Liver (tissue), 8 donors: ENCODE measurements at regions not wholly inside any gene's neighbourhood (a gene's known extent, or its start where the extent isn't known, plus 50 kb on each side); places are given as distances from the start of the nearest gene placed in this dataset.

Experiments used
- DNase-seq: peaks from one replicate; pipeline ENCODE4 v3.0.0-alpha.2; 2017; ENCODE audit warnings: low spot score
- H3K27ac ChIP-seq, 2 donors: one replicate each; pipeline ENCODE4 v1.7.0; 2013; ENCODE audit warnings: inconsistent platforms in 2 of 2, low read length in 2 of 2, control low read depth in 1 of 2, low read depth in 1 of 2, mild to moderate bottlenecking in 1 of 2
- H3K27me3 ChIP-seq, 4 donors: one replicate each; pipeline versions ENCODE4 v1.6.1 to v1.7.0; 2013; ENCODE audit warnings: low read length in 3 of 4, inconsistent platforms in 1 of 4, mild to moderate bottlenecking in 1 of 4, moderate library complexity in 1 of 4; ENCODE audit not compliant: control insufficient read depth in 4 of 4, insufficient read depth in 4 of 4
- H3K36me3 ChIP-seq, 4 donors: one replicate each; pipeline versions ENCODE4 v1.6.1 to v1.7.0; 2013; ENCODE audit warnings: low read length in 3 of 4, mild to moderate bottlenecking in 3 of 4, low read depth in 1 of 4, moderate library complexity in 1 of 4; ENCODE audit not compliant: control insufficient read depth in 4 of 4, insufficient read depth in 3 of 4
- H3K4me1 ChIP-seq, 4 donors: one replicate each; pipeline versions ENCODE4 v1.6.1 to v1.7.0; 2013; ENCODE audit warnings: low read length in 3 of 4, mild to moderate bottlenecking in 3 of 4, moderate library complexity in 1 of 4; ENCODE audit not compliant: control insufficient read depth in 4 of 4, insufficient read depth in 4 of 4
- H3K4me3 ChIP-seq, 3 donors: one replicate each; pipeline versions ENCODE4 v1.6.1 to v1.7.0; 2013; ENCODE audit warnings: low read length in 3 of 3, control low read depth in 1 of 3, low read depth in 1 of 3, mild to moderate bottlenecking in 1 of 3
- H3K9ac ChIP-seq, 2 donors: one replicate each; pipeline ENCODE4 v1.7.0; 2013; ENCODE audit warnings: low read length in 2 of 2, mild to moderate bottlenecking in 2 of 2, moderate library complexity in 2 of 2, control low read depth in 1 of 2, low read depth in 1 of 2
- H3K9me3 ChIP-seq, 4 donors: one replicate each; pipeline versions ENCODE4 v1.6.1 to v1.7.0; 2013; ENCODE audit warnings: low read length in 3 of 4; ENCODE audit not compliant: control insufficient read depth in 4 of 4
- CTCF ChIP-seq: fragments of 150-350 bp; IDR thresholded peaks from 2 replicates; pipeline ENCODE4 v1.5.1; 2017; ENCODE audit warnings: improper control_type of control experiment, low read depth, low read length; ENCODE audit not compliant: missing input control
- EGR1 ChIP-seq, 2 donors: IDR thresholded peaks; 2 replicates each; pipeline ENCODE4 v1.6.1; 2016 to 2018; ENCODE audit warnings: antibody characterized with exemption in 2 of 2, low read depth in 2 of 2
- FOXA1 ChIP-seq: IDR thresholded peaks from 2 replicates; pipeline ENCODE4 v1.6.1; 2016; ENCODE audit warnings: antibody characterized with exemption
- FOXA2 ChIP-seq: IDR thresholded peaks from 2 replicates; pipeline ENCODE4 v1.6.1; 2016; ENCODE audit warnings: antibody characterized with exemption
- GABPA ChIP-seq, 2 donors: IDR thresholded peaks in 1 of 2; conservative IDR thresholded peaks in 1 of 2; 2 replicates each; pipeline ENCODE4 v1.6.1; 2016; ENCODE audit warnings: antibody characterized with exemption in 2 of 2, mild to moderate bottlenecking in 1 of 2, moderate library complexity in 1 of 2
- HNF4A ChIP-seq, 2 donors: conservative IDR thresholded peaks; 2 replicates each; pipeline ENCODE4 v1.6.1; 2016; ENCODE audit warnings: antibody characterized with exemption in 2 of 2, mild to moderate bottlenecking in 2 of 2
- HNF4G ChIP-seq: IDR thresholded peaks from 2 replicates; pipeline ENCODE4 v1.6.1; 2016; ENCODE audit warnings: antibody characterized with exemption
- JUND ChIP-seq, 2 donors: IDR thresholded peaks; 2 replicates each; pipeline ENCODE4 v1.6.1; 2016; ENCODE audit warnings: antibody characterized with exemption in 2 of 2
- MAX ChIP-seq: IDR thresholded peaks from 2 replicates; pipeline ENCODE4 v1.6.1; 2016; ENCODE audit warnings: antibody characterized with exemption
- RAD21 ChIP-seq, 2 donors: IDR thresholded peaks; 2 replicates each; pipeline ENCODE4 v1.6.1; 2016; ENCODE audit warnings: antibody characterized with exemption in 2 of 2, mild to moderate bottlenecking in 2 of 2
- RXRA ChIP-seq, 2 donors: IDR thresholded peaks; 2 replicates each; pipeline ENCODE4 v1.6.1; 2017 to 2018; ENCODE audit warnings: antibody characterized with exemption in 2 of 2, mild to moderate bottlenecking in 1 of 2
- SP1 ChIP-seq: IDR thresholded peaks from 2 replicates; pipeline ENCODE4 v1.6.1; 2018; ENCODE audit warnings: antibody characterized with exemption, mild to moderate bottlenecking
- WGBS: extraction: QIAGEN DNeasy Blood & Tissue Kit; methylation state at CpG from one replicate; pipeline ENCODE4 v1.1.7; 2013; 5-methylcytosine and 5-hydroxymethylcytosine counted together
- TF ChIP-seq, protein P1 (sequence below): IDR thresholded peaks from 2 replicates; pipeline ENCODE4 v1.6.1; 2016; ENCODE audit warnings: antibody characterized with exemption
- donor health status: healthy.
- donor health status: healthy.
- donor health status: healthy.
- donor health status: healthy.
- donor health status: healthy.

GRCh38 chr6:166742981-166743380 lies 115.9 kb upstream of the RPS6KA2 start (continued):
- TF ChIP-seq MAX: no peak

DNA sequence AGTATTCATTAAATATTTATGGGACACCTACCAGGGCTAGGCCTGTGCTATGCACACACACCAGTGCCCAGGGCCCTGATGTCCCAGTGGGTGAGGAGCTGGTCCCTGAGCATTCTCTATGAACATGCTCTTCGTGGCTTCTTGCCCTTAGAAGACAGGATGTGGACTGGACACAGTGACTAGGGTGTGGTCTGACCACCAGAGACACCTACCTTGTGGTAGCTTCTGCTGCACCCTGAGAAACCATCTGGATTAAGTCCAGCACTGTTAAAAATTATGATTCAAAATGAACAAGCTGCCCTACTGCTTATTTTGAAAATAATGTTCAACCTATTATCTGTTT lies 112.9 kb upstream of the RPS6KA2 start:
- H3K27ac ChIP-seq: no peak overlapping the region
- WGBS: 61% methylated on average over 1 of the region's 1 CpG
- no peak for TF ChIP-seq JUND (IDR thresholded peaks at IDR 0.05)
- no peak for TF ChIP-seq CTCF
- TF ChIP-seq, protein P1, sequence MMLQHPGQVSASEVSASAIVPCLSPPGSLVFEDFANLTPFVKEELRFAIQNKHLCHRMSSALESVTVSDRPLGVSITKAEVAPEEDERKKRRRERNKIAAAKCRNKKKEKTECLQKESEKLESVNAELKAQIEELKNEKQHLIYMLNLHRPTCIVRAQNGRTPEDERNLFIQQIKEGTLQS: no peak
- no peak for TF ChIP-seq HNF4A (conservative IDR thresholded peaks at IDR 0.05)
- no peak for TF ChIP-seq GABPA (IDR thresholded peaks at IDR 0.05 in 1 of 2, conservative IDR thresholded peaks at IDR 0.05 in 1 of 2)
- no peaks in the 10 kb centered on the region for H3K4me1 ChIP-seq
- no peaks in the 10 kb centered on the region for H3K27me3 ChIP-seq
- peaks cover 0 to 4% (median 0%) of the 10 kb centered on the region in 4 donors for H3K9me3 ChIP-seq
- DNase-seq: no peak
- H3K36me3 ChIP-seq: no peaks in the 10 kb centered on the region
- no peak overlapping the region for H3K4me3 ChIP-seq
- H3K9ac ChIP-seq: no peak overlapping the region

DNA sequence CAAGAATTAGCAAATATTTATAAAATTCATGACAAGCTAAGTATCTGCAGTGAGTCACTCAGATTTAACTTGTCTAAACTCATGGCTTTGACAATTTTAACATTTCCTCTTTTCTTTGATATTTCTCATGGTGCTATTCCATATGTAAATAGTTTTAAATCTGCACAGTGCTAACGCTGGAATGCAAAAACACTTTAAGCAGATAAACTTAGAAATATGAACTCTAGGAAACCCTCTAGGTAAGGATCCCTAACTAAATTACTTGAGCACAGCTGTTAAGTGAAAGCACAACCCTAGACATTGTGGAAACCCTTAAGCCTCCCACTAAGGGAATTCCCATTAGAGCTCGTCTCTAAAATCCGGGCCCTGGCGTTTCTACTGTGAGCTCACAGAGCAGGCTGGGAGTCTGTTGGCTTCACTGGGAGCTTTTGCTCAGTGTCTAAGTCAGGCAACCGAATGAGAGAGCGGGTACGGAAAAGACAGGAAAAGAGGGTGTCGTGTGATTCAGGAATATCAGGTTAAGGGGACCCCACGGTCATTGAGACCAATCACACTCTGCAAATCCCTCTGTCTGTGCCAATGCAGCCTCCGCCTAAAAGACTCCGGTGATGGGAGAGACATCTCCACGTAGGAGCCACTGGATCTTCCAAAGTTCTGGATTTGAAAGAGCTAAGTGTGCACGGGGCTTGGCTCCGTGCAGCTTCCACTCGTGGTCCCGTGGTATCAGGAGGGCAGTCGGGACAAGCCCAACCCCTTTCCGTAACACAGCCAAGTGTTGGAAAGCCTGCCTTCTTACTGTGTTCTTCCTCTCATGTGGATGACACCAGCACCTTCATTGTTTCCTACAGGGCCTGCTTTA lies 112.3 kb upstream of the RPS6KA2 start:
- no peak overlapping the region for H3K4me3 ChIP-seq
- 90% methylated on average over 18 of the region's 18 CpGs for WGBS
- no peaks in the 10 kb centered on the region for H3K9me3 ChIP-seq
- no peaks in the 10 kb centered on the region for H3K27me3 ChIP-seq
- no peak for DNase-seq
- TF ChIP-seq SP1: no peak
- no peak for TF ChIP-seq JUND (IDR thresholded peaks at IDR 0.05)
- TF ChIP-seq GABPA (IDR thresholded peaks at IDR 0.05 in 1 of 2, conservative IDR thresholded peaks at IDR 0.05 in 1 of 2): no peak
- no peak for TF ChIP-seq HNF4G
- TF ChIP-seq RAD21 (IDR thresholded peaks at IDR 0.05): no peak
- H3K27ac ChIP-seq: no peak overlapping the region
- no peaks in the 10 kb centered on the region for H3K4me1 ChIP-seq
- no peaks in the 10 kb centered on the region for H3K36me3 ChIP-seq
- H3K9ac ChIP-seq: no peak overlapping the region

DNA sequence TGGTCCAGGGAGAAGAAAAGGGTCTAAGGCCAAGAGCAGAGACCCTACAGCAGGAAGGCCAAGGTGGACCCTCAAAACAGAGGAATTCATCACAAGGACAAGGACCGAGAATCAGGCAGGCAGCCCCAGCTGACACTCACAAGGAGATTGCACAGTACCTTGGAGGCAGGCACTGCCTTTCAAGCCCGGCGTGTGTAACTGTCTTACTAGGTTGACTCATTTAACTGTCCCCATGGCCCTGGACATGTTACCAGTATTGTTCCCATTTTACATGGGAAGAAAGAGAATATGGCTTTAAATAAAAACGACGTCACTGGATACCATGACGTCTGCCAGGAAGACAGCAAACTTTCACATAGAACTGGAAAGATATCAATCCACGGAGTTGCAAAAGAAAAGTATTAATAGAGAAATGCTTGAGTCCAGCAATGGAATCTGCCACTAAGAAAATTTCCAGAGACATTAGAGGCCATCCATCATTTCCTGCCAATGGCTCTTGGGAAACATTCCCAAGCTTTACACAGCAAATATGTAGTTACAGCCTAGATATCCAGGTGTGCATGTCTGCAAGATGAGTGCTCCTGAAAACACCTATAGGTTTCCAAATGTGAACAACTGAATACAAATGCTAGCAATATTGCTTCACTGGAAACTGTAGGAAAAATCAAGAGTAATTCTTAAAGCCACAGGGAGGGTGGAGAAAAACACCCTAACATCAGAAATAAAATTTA lies 111.5 kb upstream of the RPS6KA2 start:
- no peaks in the 10 kb centered on the region for H3K27me3 ChIP-seq
- H3K4me1 ChIP-seq: no peaks in the 10 kb centered on the region
- no peak overlapping the region for H3K9ac ChIP-seq
- no peak overlapping the region for H3K27ac ChIP-seq
- no peak for DNase-seq
- H3K9me3 ChIP-seq: no peaks in the 10 kb centered on the region
- H3K4me3 ChIP-seq: no peak overlapping the region
- no peak for TF ChIP-seq HNF4G
- no peak for TF ChIP-seq FOXA1
- TF ChIP-seq FOXA2: no peak
- no peak for TF ChIP-seq GABPA (IDR thresholded peaks at IDR 0.05 in 1 of 2, conservative IDR thresholded peaks at IDR 0.05 in 1 of 2)
- TF ChIP-seq HNF4A (conservative IDR thresholded peaks at IDR 0.05): no peak
- TF ChIP-seq EGR1 (IDR thresholded peaks at IDR 0.05; ENCODE audit: low read depth in 2 of 2): no peak
- no peak for TF ChIP-seq RXRA (IDR thresholded peaks at IDR 0.05)
- no peak for TF ChIP-seq MAX
- 85% methylated on average over 7 of the region's 7 CpGs for WGBS
- no peaks in the 10 kb centered on the region for H3K36me3 ChIP-seq
